ENCODE measurements at regions not wholly inside any gene's neighbourhood (a gene's known extent, or its start where the extent isn't known, plus 50 kb on each side); places are given as distances from the start of the nearest gene placed in this dataset.
A peak's percentile ranks its signal among the peaks of the same experiment; 100 is the strongest.

GRCh38 chr7:117951285-117951684 is 78.0 kb upstream of the CTTNBP2 start:
- peak; percentile 16 for TF ChIP-seq CTCF (IDR thresholded peaks at IDR 0.05; ENCODE audit: unreplicated experiment)
- peaks cover 17% of the 10 kb centered on the region for H3K4me1 Mint-ChIP-seq (ENCODE audit: low read depth)
- no peaks in the 10 kb centered on the region for H3K36me3 Mint-ChIP-seq (ENCODE audit: insufficient read depth)
- peak overlapping the region; percentile 71 for H3K27ac Mint-ChIP-seq
- H3K27me3 Mint-ChIP-seq, result no peaks in the 10 kb centered on the region
- no peak overlapping the region for H3K4me3 Mint-ChIP-seq (ENCODE audit: low read depth)
- DNase-seq (ENCODE audit: low spot score, unreplicated experiment), result no peak
- H3K9me3 Mint-ChIP-seq (ENCODE audit: low read depth), result peaks cover 5% of the 10 kb centered on the region

- peaks cover 17% of the 10 kb centered on the region for H3K4me1 Mint-ChIP-seq (ENCODE audit: low read depth)
- H3K4me3 Mint-ChIP-seq (ENCODE audit: low read depth), result no peak overlapping the region
- DNase-seq (ENCODE audit: low spot score, unreplicated experiment), result no peak
- peak; percentile 3 for TF ChIP-seq CTCF (IDR thresholded peaks at IDR 0.05; ENCODE audit: unreplicated experiment)
- H3K9me3 Mint-ChIP-seq (ENCODE audit: low read depth), result peaks cover 5% of the 10 kb centered on the region
- no peak overlapping the region for H3K27ac Mint-ChIP-seq
- no peaks in the 10 kb centered on the region for H3K36me3 Mint-ChIP-seq (ENCODE audit: insufficient read depth)
- no peaks in the 10 kb centered on the region for H3K27me3 Mint-ChIP-seq
These were observed 78.5 kb upstream of the CTTNBP2 start for GRCh38 chr7:117951691-117952280.

- Mint-ChIP-seq H3K27ac (no peak overlapping the region), H3K36me3 (ENCODE audit: insufficient read depth) (no peaks in the 10 kb centered on the region), H3K4me3 (ENCODE audit: low read depth) (no peak overlapping the region), H3K4me1 (ENCODE audit: low read depth) (peaks cover 17% of the 10 kb centered on the region), H3K9me3 (ENCODE audit: low read depth) (peaks cover 5% of the 10 kb centered on the region), H3K27me3 (no peaks in the 10 kb centered on the region)
- TF ChIP-seq CTCF (IDR thresholded peaks at IDR 0.05; ENCODE audit: unreplicated experiment), result no peak
- DNase-seq (ENCODE audit: low spot score, unreplicated experiment), result no peak
These were observed 81.8 kb upstream of the CTTNBP2 start for GRCh38 chr7:117955046-117955445.

- Mint-ChIP-seq H3K4me1 (ENCODE audit: low read depth) (peaks cover 5% of the 10 kb centered on the region), H3K27me3 (no peaks in the 10 kb centered on the region)
These were observed 87.1 kb upstream of the CTTNBP2 start for GRCh38 chr7:117960351-117960750.

DNA sequence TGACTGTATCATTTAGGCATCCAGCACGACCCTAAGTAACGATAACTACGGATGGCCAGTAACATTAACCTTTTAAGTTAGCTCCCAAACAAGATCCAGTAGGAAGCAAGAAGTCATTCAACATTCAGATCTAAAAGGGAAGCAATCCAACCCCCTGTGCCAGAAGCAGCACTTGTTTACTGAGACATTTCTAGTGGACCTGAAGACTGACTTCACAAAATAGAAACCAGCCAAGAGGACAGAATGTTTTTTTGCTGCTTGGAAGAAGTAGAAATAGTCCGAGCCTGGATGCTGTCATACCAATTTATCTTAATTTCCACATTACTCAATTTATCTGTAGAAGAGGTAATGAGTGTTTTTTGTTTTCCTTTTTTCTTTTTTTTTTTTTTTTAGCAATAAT is 88.0 kb upstream of the CTTNBP2 start:
- Mint-ChIP-seq H3K9me3 (ENCODE audit: low read depth) (no peaks in the 10 kb centered on the region), H3K27ac (no peak overlapping the region), H3K4me3 (ENCODE audit: low read depth) (no peak overlapping the region), H3K27me3 (no peaks in the 10 kb centered on the region), H3K4me1 (ENCODE audit: low read depth) (peaks cover 5% of the 10 kb centered on the region), H3K36me3 (ENCODE audit: insufficient read depth) (no peaks in the 10 kb centered on the region)
- TF ChIP-seq CTCF (IDR thresholded peaks at IDR 0.05; ENCODE audit: unreplicated experiment), result no peak
- DNase-seq (ENCODE audit: low spot score, unreplicated experiment), result no peak

More at GRCh38 chr7:117960351-117960750, 87.1 kb upstream of the CTTNBP2 start:
- Mint-ChIP-seq H3K27ac (no peak overlapping the region), H3K4me3 (ENCODE audit: low read depth) (no peak overlapping the region), H3K9me3 (ENCODE audit: low read depth) (no peaks in the 10 kb centered on the region), H3K36me3 (ENCODE audit: insufficient read depth) (no peaks in the 10 kb centered on the region)
- no peak for DNase-seq (ENCODE audit: low spot score, unreplicated experiment)
- TF ChIP-seq CTCF (IDR thresholded peaks at IDR 0.05; ENCODE audit: unreplicated experiment), result no peak

All from progenitor cell of endocrine pancreas (in vitro differentiated cells).